ENCODE measurements at regions not wholly inside any gene's neighbourhood (a gene's known extent, or its start where the extent isn't known, plus 50 kb on each side); places are given as distances from the start of the nearest gene placed in this dataset.

DNA sequence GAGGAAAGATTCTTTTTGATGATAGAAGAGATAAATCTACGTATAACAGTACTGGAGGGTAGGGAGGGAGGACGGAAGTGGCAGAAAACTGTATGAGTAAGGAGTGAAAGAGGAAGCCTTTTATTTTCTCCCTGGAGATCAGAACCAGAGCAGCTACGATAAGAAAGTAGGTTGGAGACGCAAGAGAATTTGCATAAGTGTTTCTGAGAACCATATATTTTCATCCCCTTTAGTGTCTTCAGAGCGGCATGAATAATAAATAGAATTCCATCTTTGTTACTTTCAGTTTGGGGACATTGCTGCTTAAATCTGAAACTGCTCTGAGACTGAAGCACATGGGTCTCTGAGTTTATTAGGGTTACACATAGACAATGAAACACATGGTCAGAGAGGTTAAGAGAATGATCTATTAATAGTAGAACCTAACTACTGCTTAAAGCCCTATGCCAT, 230.2 kb upstream of the TNP1 start (continued):
- TF ChIP-seq, protein P1, sequence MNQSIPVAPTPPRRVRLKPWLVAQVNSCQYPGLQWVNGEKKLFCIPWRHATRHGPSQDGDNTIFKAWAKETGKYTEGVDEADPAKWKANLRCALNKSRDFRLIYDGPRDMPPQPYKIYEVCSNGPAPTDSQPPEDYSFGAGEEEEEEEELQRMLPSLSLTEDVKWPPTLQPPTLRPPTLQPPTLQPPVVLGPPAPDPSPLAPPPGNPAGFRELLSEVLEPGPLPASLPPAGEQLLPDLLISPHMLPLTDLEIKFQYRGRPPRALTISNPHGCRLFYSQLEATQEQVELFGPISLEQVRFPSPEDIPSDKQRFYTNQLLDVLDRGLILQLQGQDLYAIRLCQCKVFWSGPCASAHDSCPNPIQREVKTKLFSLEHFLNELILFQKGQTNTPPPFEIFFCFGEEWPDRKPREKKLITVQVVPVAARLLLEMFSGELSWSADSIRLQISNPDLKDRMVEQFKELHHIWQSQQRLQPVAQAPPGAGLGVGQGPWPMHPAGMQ (IDR thresholded peaks at IDR 0.05; ENCODE audit: borderline replicate concordance), result no peak
- TF ChIP-seq, protein P2, sequence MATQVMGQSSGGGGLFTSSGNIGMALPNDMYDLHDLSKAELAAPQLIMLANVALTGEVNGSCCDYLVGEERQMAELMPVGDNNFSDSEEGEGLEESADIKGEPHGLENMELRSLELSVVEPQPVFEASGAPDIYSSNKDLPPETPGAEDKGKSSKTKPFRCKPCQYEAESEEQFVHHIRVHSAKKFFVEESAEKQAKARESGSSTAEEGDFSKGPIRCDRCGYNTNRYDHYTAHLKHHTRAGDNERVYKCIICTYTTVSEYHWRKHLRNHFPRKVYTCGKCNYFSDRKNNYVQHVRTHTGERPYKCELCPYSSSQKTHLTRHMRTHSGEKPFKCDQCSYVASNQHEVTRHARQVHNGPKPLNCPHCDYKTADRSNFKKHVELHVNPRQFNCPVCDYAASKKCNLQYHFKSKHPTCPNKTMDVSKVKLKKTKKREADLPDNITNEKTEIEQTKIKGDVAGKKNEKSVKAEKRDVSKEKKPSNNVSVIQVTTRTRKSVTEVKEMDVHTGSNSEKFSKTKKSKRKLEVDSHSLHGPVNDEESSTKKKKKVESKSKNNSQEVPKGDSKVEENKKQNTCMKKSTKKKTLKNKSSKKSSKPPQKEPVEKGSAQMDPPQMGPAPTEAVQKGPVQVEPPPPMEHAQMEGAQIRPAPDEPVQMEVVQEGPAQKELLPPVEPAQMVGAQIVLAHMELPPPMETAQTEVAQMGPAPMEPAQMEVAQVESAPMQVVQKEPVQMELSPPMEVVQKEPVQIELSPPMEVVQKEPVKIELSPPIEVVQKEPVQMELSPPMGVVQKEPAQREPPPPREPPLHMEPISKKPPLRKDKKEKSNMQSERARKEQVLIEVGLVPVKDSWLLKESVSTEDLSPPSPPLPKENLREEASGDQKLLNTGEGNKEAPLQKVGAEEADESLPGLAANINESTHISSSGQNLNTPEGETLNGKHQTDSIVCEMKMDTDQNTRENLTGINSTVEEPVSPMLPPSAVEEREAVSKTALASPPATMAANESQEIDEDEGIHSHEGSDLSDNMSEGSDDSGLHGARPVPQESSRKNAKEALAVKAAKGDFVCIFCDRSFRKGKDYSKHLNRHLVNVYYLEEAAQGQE (IDR thresholded peaks at IDR 0.05; ENCODE audit: low read depth, low read length), result no peak
- TF ChIP-seq KLF5 (IDR thresholded peaks at IDR 0.05; ENCODE audit: partially characterized antibody) (no peak), RCOR1 (conservative IDR thresholded peaks at IDR 0.05; ENCODE audit: low read depth, low read length) (no peak), ZZZ3 (IDR thresholded peaks at IDR 0.05; ENCODE audit: control insufficient read depth, insufficient read length, low read depth) (no peak), POU2F2 (IDR thresholded peaks at IDR 0.05; ENCODE audit: borderline replicate concordance, low read depth, low read length) (peak; percentile 91; the same call in 2 of the 3 replicates), STAT3 (IDR thresholded peaks at IDR 0.05; ENCODE audit: low read depth, low read length) (no peak), ZNF207 (IDR thresholded peaks at IDR 0.05; ENCODE audit: borderline replicate concordance) (no peak), JUND (IDR thresholded peaks at IDR 0.05; ENCODE audit: low read depth, low read length) (no peak)
- TF ChIP-seq, protein P3, sequence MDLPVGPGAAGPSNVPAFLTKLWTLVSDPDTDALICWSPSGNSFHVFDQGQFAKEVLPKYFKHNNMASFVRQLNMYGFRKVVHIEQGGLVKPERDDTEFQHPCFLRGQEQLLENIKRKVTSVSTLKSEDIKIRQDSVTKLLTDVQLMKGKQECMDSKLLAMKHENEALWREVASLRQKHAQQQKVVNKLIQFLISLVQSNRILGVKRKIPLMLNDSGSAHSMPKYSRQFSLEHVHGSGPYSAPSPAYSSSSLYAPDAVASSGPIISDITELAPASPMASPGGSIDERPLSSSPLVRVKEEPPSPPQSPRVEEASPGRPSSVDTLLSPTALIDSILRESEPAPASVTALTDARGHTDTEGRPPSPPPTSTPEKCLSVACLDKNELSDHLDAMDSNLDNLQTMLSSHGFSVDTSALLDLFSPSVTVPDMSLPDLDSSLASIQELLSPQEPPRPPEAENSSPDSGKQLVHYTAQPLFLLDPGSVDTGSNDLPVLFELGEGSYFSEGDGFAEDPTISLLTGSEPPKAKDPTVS (IDR thresholded peaks at IDR 0.05; ENCODE audit: low read depth, low read length), result no peak
- TF ChIP-seq, protein P4, sequence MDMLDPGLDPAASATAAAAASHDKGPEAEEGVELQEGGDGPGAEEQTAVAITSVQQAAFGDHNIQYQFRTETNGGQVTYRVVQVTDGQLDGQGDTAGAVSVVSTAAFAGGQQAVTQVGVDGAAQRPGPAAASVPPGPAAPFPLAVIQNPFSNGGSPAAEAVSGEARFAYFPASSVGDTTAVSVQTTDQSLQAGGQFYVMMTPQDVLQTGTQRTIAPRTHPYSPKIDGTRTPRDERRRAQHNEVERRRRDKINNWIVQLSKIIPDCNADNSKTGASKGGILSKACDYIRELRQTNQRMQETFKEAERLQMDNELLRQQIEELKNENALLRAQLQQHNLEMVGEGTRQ (IDR thresholded peaks at IDR 0.05; ENCODE audit: borderline replicate concordance, low read depth, low read length), result no peak
- TF ChIP-seq, protein P5, sequence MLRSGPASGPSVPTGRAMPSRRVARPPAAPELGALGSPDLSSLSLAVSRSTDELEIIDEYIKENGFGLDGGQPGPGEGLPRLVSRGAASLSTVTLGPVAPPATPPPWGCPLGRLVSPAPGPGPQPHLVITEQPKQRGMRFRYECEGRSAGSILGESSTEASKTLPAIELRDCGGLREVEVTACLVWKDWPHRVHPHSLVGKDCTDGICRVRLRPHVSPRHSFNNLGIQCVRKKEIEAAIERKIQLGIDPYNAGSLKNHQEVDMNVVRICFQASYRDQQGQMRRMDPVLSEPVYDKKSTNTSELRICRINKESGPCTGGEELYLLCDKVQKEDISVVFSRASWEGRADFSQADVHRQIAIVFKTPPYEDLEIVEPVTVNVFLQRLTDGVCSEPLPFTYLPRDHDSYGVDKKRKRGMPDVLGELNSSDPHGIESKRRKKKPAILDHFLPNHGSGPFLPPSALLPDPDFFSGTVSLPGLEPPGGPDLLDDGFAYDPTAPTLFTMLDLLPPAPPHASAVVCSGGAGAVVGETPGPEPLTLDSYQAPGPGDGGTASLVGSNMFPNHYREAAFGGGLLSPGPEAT (IDR thresholded peaks at IDR 0.05; ENCODE audit: low read depth), result no peak; the same call in 1 of the 2 replicates
- TF ChIP-seq, protein P6, sequence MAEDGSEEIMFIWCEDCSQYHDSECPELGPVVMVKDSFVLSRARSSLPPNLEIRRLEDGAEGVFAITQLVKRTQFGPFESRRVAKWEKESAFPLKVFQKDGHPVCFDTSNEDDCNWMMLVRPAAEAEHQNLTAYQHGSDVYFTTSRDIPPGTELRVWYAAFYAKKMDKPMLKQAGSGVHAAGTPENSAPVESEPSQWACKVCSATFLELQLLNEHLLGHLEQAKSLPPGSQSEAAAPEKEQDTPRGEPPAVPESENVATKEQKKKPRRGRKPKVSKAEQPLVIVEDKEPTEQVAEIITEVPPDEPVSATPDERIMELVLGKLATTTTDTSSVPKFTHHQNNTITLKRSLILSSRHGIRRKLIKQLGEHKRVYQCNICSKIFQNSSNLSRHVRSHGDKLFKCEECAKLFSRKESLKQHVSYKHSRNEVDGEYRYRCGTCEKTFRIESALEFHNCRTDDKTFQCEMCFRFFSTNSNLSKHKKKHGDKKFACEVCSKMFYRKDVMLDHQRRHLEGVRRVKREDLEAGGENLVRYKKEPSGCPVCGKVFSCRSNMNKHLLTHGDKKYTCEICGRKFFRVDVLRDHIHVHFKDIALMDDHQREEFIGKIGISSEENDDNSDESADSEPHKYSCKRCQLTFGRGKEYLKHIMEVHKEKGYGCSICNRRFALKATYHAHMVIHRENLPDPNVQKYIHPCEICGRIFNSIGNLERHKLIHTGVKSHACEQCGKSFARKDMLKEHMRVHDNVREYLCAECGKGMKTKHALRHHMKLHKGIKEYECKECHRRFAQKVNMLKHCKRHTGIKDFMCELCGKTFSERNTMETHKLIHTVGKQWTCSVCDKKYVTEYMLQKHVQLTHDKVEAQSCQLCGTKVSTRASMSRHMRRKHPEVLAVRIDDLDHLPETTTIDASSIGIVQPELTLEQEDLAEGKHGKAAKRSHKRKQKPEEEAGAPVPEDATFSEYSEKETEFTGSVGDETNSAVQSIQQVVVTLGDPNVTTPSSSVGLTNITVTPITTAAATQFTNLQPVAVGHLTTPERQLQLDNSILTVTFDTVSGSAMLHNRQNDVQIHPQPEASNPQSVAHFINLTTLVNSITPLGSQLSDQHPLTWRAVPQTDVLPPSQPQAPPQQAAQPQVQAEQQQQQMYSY (CRISPR knock-in tag; IDR thresholded peaks at IDR 0.05), result no peak

All from GM12878 (cell line).